ENCODE measurements at regions not wholly inside any gene's neighbourhood (a gene's known extent, or its start where the extent isn't known, plus 50 kb on each side); places are given as distances from the start of the nearest gene placed in this dataset.
A peak's percentile ranks its signal among the peaks of the same experiment; 100 is the strongest.
"Not testable (repeated sequence)": the region's sequence is repeated elsewhere in the genome, so short reads cannot be mapped to it uniquely, and the experiment has no call there.

GRCh38 chrX:51047950-51048349, 137.4 kb downstream of the BMP15 start:
- no peak overlapping the region for H3K27ac Mint-ChIP-seq
- H3K27me3 Mint-ChIP-seq: peaks cover 24% of the 10 kb centered on the region
- no peak overlapping the region for H3K4me3 Mint-ChIP-seq
- no peaks in the 10 kb centered on the region for H3K27me3 ChIP-seq (ENCODE audit: control insufficient read depth in 1 of 2, insufficient read depth in 2 of 2, low read length in 2 of 2)
- H3K4me1 Mint-ChIP-seq (ENCODE audit: low read depth): no peaks in the 10 kb centered on the region
- ChIA-PET CTCF (no interaction called here), POLR2A (no interaction called here)
- no peak overlapping the region for H3K27ac ChIP-seq (ENCODE audit: low read depth in 1 of 2, low read length in 2 of 2)
- ATAC-seq (ENCODE audit: poor library complexity) (no peak), DNase-seq (no peak)
- intact Hi-C loops (cut with DNase I, micrococcal nuclease): no loop called here
- H3K4me1 ChIP-seq (ENCODE audit: insufficient read depth, low read length): no peaks in the 10 kb centered on the region
- no peaks in the 10 kb centered on the region for H3K36me3 ChIP-seq (ENCODE audit: insufficient read depth, low read length)
- no peak for TF ChIP-seq CTCF (IDR thresholded peaks at IDR 0.05)
- H3K9me3 ChIP-seq (ENCODE audit: control insufficient read depth in 1 of 2, insufficient read depth in 1 of 2, low read length in 2 of 2): no peaks in the 10 kb centered on the region
- H3K4me3 ChIP-seq (ENCODE audit: low read length): no peak overlapping the region
- no peaks in the 10 kb centered on the region for H3K36me3 Mint-ChIP-seq (ENCODE audit: low read depth)
- no peaks in the 10 kb centered on the region for H3K9me3 Mint-ChIP-seq

- H3K36me3 Mint-ChIP-seq (ENCODE audit: low read depth): no peaks in the 10 kb centered on the region
- CTCF ChIA-PET: no interaction called here
These were observed 143.2 kb downstream of the BMP15 start for GRCh38 chrX:51053741-51054140.

GRCh38 chrX:51098046-51098445, 187.5 kb downstream of the BMP15 start:
- Histone ChIP-seq H3K4me1 (ENCODE audit: insufficient read depth, low read length) (no peaks in the 10 kb centered on the region), H3K27ac (ENCODE audit: low read depth in 1 of 2, low read length in 2 of 2) (no peak overlapping the region), H3K4me3 (ENCODE audit: low read length) (no peak overlapping the region), H3K36me3 (ENCODE audit: insufficient read depth, low read length) (no peaks in the 10 kb centered on the region), H3K9me3 (ENCODE audit: control insufficient read depth in 1 of 2, insufficient read depth in 1 of 2, low read length in 2 of 2) (no peaks in the 10 kb centered on the region), H3K27me3 (ENCODE audit: control insufficient read depth in 1 of 2, insufficient read depth in 2 of 2, low read length in 2 of 2) (no peaks in the 10 kb centered on the region)
- ChIA-PET POLR2A (no interaction called here), CTCF (no interaction called here)
- H3K4me3 Mint-ChIP-seq: no peak overlapping the region
- no peaks in the 10 kb centered on the region for H3K36me3 Mint-ChIP-seq (ENCODE audit: low read depth)
- TF ChIP-seq CTCF (IDR thresholded peaks at IDR 0.05): no peak
- intact Hi-C loops (cut with DNase I, micrococcal nuclease): no loop called here
- no peaks in the 10 kb centered on the region for H3K9me3 Mint-ChIP-seq
- H3K4me1 Mint-ChIP-seq (ENCODE audit: low read depth): no peaks in the 10 kb centered on the region
- no peak for ATAC-seq (ENCODE audit: poor library complexity)
- no peak for DNase-seq
- H3K27me3 Mint-ChIP-seq: peaks cover 12% of the 10 kb centered on the region
- H3K27ac Mint-ChIP-seq: no peak overlapping the region

More at GRCh38 chrX:51053741-51054140, 143.2 kb downstream of the BMP15 start:
- H3K4me3 ChIP-seq (ENCODE audit: low read length): no peak overlapping the region
- H3K27ac ChIP-seq (ENCODE audit: low read depth in 1 of 2, low read length in 2 of 2): no peak overlapping the region
- no peak for TF ChIP-seq CTCF (IDR thresholded peaks at IDR 0.05)
- no peaks in the 10 kb centered on the region for H3K4me1 ChIP-seq (ENCODE audit: insufficient read depth, low read length)
- H3K27ac Mint-ChIP-seq: no peak overlapping the region
- H3K4me3 Mint-ChIP-seq: no peak overlapping the region
- ATAC-seq (ENCODE audit: poor library complexity) (no peak), DNase-seq (no peak)
- H3K27me3 Mint-ChIP-seq: no peaks in the 10 kb centered on the region
- no peaks in the 10 kb centered on the region for H3K36me3 ChIP-seq (ENCODE audit: insufficient read depth, low read length)
- POLR2A ChIA-PET: no interaction called here
- no peaks in the 10 kb centered on the region for H3K9me3 ChIP-seq (ENCODE audit: control insufficient read depth in 1 of 2, insufficient read depth in 1 of 2, low read length in 2 of 2)
- H3K9me3 Mint-ChIP-seq: no peaks in the 10 kb centered on the region
- H3K4me1 Mint-ChIP-seq (ENCODE audit: low read depth): no peaks in the 10 kb centered on the region
- intact Hi-C loops (cut with DNase I, micrococcal nuclease): no loop called here
- no peaks in the 10 kb centered on the region for H3K27me3 ChIP-seq (ENCODE audit: control insufficient read depth in 1 of 2, insufficient read depth in 2 of 2, low read length in 2 of 2)

DNA sequence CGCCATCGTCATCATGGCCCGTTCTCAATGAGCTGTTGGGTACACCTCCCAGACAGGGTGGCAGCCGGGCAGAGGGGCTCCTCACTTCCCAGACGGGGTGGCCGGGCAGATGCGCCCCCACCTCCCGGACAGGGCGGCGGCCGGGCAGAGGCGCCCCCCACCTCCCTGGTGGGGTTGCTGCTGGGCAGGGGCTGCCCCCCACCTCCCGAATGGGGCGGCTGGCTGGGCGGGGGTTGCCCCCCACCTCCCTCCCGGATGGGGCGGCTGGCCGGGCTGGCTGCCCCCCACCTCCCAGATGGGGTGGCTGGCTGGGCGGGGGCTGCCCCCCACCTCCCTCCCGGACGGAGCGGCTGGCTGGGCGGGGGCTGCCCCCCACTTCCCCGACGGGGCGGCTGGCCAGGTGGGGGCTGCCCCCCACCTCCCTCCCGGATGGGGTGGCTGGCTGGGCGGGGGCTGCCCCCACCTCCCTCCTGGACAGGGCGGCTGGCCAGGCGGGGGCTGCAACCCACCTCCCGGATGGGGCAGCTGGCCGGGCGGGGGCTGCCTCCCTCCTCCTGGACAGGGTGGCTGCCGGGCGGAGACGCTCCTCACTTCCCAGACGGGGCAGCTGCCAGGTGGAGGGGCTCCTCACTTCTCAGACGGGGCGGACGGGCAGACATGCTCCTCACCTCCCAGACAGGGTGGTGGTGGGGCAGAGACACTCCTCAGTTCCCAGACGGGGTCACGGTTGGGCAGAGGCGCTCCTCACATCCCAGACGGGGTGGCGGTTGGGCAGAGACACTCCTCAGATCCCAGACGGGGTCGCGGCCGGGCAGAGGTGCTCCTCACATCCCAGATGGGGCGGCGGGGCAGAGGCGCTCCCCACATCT, 208.8 kb downstream of the BMP15 start:
- H3K27me3 ChIP-seq (ENCODE audit: control insufficient read depth in 1 of 2, insufficient read depth in 2 of 2, low read length in 2 of 2); ATAC-seq (ENCODE audit: poor library complexity); CTCF ChIA-PET; H3K27ac ChIP-seq (ENCODE audit: low read depth in 1 of 2, low read length in 2 of 2); H3K27ac Mint-ChIP-seq; intact Hi-C loops (cut with DNase I, micrococcal nuclease); H3K27me3 Mint-ChIP-seq; H3K4me1 ChIP-seq (ENCODE audit: insufficient read depth, low read length); H3K36me3 Mint-ChIP-seq (ENCODE audit: low read depth); H3K36me3 ChIP-seq (ENCODE audit: insufficient read depth, low read length); H3K4me3 ChIP-seq (ENCODE audit: low read length); H3K4me1 Mint-ChIP-seq (ENCODE audit: low read depth); POLR2A ChIA-PET; H3K9me3 Mint-ChIP-seq; H3K4me3 Mint-ChIP-seq: not testable (repeated sequence)
- DNase-seq: peak in 1 of 14 experiments; percentile 2
- peaks cover 0 to 11% of the 10 kb centered on the region in 2 experiments for H3K9me3 ChIP-seq (ENCODE audit: control insufficient read depth in 1 of 2, insufficient read depth in 1 of 2, low read length in 2 of 2)

DNA sequence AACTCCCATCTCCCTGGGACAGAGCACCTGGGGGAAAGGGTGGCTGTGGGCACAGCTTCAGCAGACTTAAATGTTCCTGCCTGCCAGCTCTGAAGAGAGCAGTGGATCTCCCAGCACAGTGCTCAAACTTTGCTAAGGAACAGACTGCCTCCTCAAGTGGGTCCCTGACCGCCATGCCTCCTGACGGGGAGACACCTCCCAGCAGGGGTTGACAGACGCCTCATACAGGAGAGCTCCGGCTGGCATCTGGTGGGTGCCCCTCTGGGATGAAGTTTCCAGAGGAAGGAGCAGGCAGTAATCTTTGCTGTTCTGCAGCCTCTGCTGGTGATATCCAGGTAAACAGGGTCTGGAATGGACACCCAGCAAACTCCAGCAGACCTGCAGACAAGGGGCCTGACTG, 206.9 kb upstream of the NUDT10 start:
- H3K4me1 ChIP-seq (ENCODE audit: insufficient read depth, low read length); H3K27me3 ChIP-seq (ENCODE audit: control insufficient read depth in 1 of 2, insufficient read depth in 2 of 2, low read length in 2 of 2); H3K27ac Mint-ChIP-seq; H3K27ac ChIP-seq (ENCODE audit: low read depth in 1 of 2, low read length in 2 of 2); H3K4me3 ChIP-seq (ENCODE audit: low read length); ATAC-seq (ENCODE audit: poor library complexity); POLR2A ChIA-PET; H3K4me1 Mint-ChIP-seq (ENCODE audit: low read depth); CTCF ChIA-PET; H3K36me3 Mint-ChIP-seq (ENCODE audit: low read depth); DNase-seq; H3K4me3 Mint-ChIP-seq; H3K9me3 ChIP-seq (ENCODE audit: control insufficient read depth in 1 of 2, insufficient read depth in 1 of 2, low read length in 2 of 2); H3K27me3 Mint-ChIP-seq; H3K36me3 ChIP-seq (ENCODE audit: insufficient read depth, low read length); H3K9me3 Mint-ChIP-seq; intact Hi-C loops (cut with DNase I, micrococcal nuclease): not testable (repeated sequence)
